ENCODE measurements at regions not wholly inside any gene's neighbourhood (a gene's known extent, or its start where the extent isn't known, plus 50 kb on each side); places are given as distances from the start of the nearest gene placed in this dataset.

- no peak for DNase-seq (ENCODE audit: low read depth)
Observed at GRCh38 chr15:69818529-69818928, 279.2 kb downstream of the TLE3 start.

DNA sequence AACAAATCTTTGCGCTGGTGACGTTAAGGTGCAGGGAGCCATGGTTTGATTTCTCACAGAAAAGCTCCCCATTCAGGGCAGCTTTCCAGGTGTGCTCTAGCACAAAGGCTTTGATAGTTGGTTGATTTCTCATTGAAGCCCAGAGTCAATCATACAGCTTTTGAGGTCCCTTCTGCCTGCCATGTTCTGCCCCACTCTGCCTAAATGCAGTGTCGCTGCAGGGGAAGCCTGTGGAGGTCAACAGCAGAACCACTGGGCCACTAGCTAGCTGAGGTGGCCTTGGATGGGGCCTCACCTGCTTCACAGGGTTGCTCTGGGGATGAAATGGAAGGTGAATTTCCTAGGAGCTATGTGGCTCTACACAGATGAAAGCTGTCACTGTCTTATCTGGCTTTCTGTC, 278.3 kb downstream of the TLE3 start:
- DNase-seq (ENCODE audit: low read depth): no peak

GRCh38 chr15:69820819-69821218, 276.9 kb downstream of the TLE3 start:
- DNase-seq (ENCODE audit: low read depth): no peak

DNA sequence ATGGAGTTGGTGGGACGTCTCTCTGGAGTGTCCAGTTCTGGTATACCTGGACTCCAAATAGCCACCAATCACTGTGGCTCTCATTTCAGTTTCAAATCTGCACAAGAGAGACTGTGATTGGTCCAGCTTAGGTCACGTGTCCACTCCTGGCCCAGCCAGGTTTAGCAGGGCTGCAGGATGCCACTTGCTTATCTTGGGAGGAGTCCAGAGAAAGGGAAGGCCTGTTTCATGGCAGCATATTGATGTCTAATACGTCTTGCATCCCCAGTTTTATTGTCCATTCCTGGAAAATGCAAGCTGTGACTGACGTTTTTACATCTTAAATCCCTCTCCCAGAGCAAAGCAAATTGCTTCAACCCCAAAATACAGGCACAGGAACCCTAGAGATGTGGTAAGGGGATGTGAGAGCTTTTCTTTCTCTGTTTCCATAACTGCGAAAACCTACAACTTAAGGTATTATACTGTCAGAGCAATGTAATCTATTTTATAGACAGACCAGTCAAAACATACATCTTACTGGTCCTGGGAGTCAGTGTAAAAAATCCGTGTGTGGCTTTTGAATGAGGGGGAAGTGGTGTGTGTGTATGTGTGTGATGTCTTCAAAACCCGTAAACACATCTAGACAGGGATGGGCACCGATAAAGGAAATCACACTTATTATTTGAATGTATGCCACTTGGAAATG, 274.4 kb downstream of the TLE3 start:
- no peak for DNase-seq (ENCODE audit: low read depth)

DNA sequence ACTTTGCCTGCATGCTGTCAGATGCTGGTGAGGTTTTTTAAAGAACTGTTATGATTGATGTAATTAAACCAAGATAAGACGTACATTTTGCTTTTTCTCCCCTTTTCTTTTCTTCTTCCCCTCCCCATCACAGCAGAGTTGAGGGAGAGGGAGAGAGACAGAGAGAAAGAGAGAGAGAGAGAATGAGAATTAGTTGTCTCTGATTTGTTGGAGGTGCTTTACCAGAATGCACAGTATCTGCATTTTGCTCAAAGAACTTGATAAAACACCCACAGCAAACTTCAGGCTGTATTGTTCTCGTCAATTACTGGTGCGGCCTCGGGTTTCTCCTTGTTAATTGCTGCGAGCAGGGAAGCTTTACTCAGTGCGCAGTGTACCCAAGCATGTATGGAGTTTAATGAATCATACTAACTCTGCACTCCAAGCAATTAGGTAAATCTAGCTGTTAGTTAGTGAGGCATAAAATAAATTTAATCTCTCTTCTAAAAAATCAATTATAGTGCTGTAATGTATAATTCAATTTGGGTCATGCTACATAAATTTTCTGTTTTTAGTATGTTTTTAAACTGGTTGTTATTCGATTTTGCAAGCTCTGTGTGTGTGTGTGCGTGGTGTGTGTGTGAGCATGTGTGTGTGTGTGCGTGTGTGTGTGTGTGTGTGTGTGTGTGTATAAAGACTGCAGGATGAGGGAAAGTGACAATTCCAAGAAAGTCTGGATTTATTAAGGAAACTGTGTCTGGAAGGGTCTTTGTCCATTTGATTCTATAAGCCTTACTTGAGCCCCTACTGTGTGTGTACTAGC, 273.4 kb downstream of the TLE3 start:
- DNase-seq (ENCODE audit: low read depth): no peak

DNA sequence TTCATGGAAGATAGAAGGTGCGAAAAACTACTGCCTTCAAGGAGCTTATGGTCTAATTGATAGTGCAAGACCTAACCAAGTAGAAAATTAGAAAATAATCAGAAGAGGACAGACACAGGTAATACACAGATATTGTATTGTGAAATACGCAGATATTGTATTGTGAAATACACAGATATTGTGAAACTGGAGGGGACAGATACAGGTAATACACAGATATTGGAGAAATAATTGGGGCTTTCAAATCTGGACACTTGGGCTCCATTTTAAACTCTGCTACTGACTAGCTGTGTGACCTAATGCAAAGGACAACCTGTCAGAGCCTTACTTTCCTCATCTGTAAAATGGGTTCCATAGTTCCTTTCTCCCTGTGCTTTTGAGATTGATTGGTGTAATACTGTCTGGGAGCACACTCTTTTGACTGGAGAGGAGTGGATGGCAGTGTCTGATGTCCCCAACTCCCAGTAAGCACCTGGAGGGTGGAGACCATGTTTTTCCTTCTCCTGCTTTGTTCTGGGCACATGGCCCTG, 272.8 kb downstream of the TLE3 start:
- DNase-seq (ENCODE audit: low read depth): no peak

- DNase-seq (ENCODE audit: low read depth): no peak
Observed at GRCh38 chr15:69825941-69826818, 271.5 kb downstream of the TLE3 start.

- no peak for DNase-seq (ENCODE audit: low read depth)
Observed at GRCh38 chr15:69826819-69827175, 270.9 kb downstream of the TLE3 start.

GRCh38 chr15:69827751-69828150, 270.0 kb downstream of the TLE3 start:
- DNase-seq (ENCODE audit: low read depth): no peak

- DNase-seq (ENCODE audit: low read depth): no peak
Observed at GRCh38 chr15:69828181-69828828, 269.4 kb downstream of the TLE3 start.

- DNase-seq (ENCODE audit: low read depth): no peak
Observed at GRCh38 chr15:69829974-69830373, 267.7 kb downstream of the TLE3 start.

- DNase-seq (ENCODE audit: low read depth): no peak
Observed at GRCh38 chr15:69830430-69830829, 267.3 kb downstream of the TLE3 start.

- DNase-seq (ENCODE audit: low read depth): no peak
Observed at GRCh38 chr15:69830876-69831275, 266.8 kb downstream of the TLE3 start.

- no peak for DNase-seq (ENCODE audit: low read depth)
Observed at GRCh38 chr15:69834267-69834666, 263.4 kb downstream of the TLE3 start.

- no peak for DNase-seq (ENCODE audit: low read depth)
Observed at GRCh38 chr15:69834761-69835160, 263.0 kb downstream of the TLE3 start.

DNA sequence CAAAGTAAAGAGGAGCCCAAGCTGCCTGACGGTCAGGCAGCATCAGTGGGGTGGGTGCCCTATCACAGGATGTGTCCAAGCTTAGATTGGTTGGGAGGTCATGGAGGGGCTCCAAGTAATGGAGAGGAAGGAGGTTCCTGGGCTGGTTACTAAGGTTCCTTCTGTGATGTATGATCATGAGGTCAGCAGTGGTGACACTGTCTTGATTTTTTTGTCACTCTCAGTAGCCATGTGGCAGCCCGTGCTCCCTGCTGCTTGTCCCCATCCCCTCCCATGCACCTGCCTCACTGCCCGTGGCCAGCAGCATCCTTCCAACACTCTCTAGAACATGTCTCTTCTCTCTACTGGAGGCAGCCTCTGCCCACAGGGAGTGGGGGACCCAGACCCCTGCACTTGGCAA, 261.7 kb downstream of the TLE3 start:
- no peak for DNase-seq (ENCODE audit: low read depth)

DNA sequence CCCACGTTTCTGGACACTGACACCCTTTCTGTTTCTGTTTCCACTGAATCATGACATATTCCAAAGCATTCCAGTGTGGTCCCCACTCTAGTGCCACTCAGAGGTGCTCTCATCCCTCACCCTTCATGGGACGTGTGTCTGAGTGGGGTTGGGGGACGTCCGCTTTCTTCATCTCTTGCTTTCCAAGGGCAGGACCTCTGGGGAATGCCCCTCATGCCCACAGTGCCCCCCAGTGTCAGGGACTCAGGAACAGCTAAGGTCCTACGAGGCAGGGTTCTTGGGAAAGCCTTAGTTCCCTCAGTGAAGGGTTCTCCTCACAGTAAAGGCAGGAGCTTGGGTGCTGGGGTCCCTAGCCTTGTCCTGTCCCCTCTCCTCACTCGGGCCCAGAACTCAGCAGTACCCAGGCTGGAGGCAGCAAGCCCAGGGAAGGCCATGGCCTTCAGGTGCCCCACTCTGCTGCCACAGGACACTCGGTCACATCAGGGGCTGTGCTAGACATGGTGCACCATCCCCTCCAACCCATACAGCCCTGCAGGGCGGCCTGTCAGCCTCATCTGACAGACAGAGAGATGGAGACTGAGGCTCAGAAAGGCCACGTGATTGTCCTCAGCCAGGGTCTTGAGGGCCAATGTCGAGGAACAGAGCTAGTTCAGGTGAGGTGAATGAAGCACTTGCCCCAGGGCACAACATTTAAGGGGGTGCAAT, 261.0 kb downstream of the TLE3 start:
- DNase-seq (ENCODE audit: low read depth): no peak

- no peak for DNase-seq (ENCODE audit: low read depth)
Observed at GRCh38 chr15:69838338-69838737, 259.4 kb downstream of the TLE3 start.

- DNase-seq (ENCODE audit: low read depth): no peak
Observed at GRCh38 chr15:69838994-69839393, 258.7 kb downstream of the TLE3 start.

- no peak for DNase-seq (ENCODE audit: low read depth)
Observed at GRCh38 chr15:69841113-69841828, 256.4 kb downstream of the TLE3 start.

GRCh38 chr15:69842851-69843250, 254.9 kb downstream of the TLE3 start:
- DNase-seq (ENCODE audit: low read depth): no peak
